ENCODE measurements at regions not wholly inside any gene's neighbourhood (a gene's known extent, or its start where the extent isn't known, plus 50 kb on each side); places are given as distances from the start of the nearest gene placed in this dataset.

- TF ChIP-seq POU5F1 (IDR thresholded peaks at IDR 0.05; ENCODE audit: low read depth, low read length), result no peak
- TF ChIP-seq KDM1A (IDR thresholded peaks at IDR 0.05; ENCODE audit: borderline replicate concordance, low read length), result no peak
- no peak for TF ChIP-seq EGR1 (IDR thresholded peaks at IDR 0.05; ENCODE audit: borderline replicate concordance, low read depth, low read length)
These were observed 101.3 kb downstream of the GADD45G start (continued) for GRCh38 chr9:89706086-89706485.

All from H1 (cell line).